Lower leg skin (tissue), 4 donors: ENCODE measurements at regions not wholly inside any gene's neighbourhood (a gene's known extent, or its start where the extent isn't known, plus 50 kb on each side); places are given as distances from the start of the nearest gene placed in this dataset.
"Not testable (repeated sequence)": the region's sequence is repeated elsewhere in the genome, so short reads cannot be mapped to it uniquely, and the experiment has no call there.

ENCODE experiments used
- DNase-seq, 2 donors: peaks; one replicate each; pipeline ENCODE4 v3.0.0-alpha.2; 2019; ENCODE audit warnings: low spot score in 2 of 2
- H3K4me3 ChIP-seq: fragments of 200-600 bp; sonication (generic); 2 replicates; pipeline ENCODE4 v1.5.1; 2017; ENCODE audit warnings: mild to moderate bottlenecking, low read depth; ENCODE audit not compliant: poor library complexity, severe bottlenecking
- POLR2A ChIP-seq, 2 donors: fragments of 450-650 bp; IDR thresholded peaks; one replicate each; pipeline ENCODE4 v1.6.1; 2016 to 2017; ENCODE audit warnings: antibody characterized with exemption in 2 of 2, mild to moderate bottlenecking in 1 of 2, moderate library complexity in 1 of 2
- WGBS, 2 donors: methylation state at CpG; one replicate each; pipeline ENCODE4 v1.1.5; 2018; 5-methylcytosine and 5-hydroxymethylcytosine counted together
- intact Hi-C: fragments of 100-400 bp; cut with DNase I; formaldehyde crosslinking; loops from one replicate; pipeline ENCODE4 v1.15.0; 2023; ENCODE audit warnings: low total_unique reads
- TF ChIP-seq, protein P1 (sequence below), 3 donors: fragments of 450-650 bp; IDR thresholded peaks; one replicate each; pipeline ENCODE4 v1.5.1; 2016; ENCODE audit warnings: antibody characterized with exemption in 3 of 3, mild to moderate bottlenecking in 3 of 3, moderate library complexity in 2 of 3

DNA sequence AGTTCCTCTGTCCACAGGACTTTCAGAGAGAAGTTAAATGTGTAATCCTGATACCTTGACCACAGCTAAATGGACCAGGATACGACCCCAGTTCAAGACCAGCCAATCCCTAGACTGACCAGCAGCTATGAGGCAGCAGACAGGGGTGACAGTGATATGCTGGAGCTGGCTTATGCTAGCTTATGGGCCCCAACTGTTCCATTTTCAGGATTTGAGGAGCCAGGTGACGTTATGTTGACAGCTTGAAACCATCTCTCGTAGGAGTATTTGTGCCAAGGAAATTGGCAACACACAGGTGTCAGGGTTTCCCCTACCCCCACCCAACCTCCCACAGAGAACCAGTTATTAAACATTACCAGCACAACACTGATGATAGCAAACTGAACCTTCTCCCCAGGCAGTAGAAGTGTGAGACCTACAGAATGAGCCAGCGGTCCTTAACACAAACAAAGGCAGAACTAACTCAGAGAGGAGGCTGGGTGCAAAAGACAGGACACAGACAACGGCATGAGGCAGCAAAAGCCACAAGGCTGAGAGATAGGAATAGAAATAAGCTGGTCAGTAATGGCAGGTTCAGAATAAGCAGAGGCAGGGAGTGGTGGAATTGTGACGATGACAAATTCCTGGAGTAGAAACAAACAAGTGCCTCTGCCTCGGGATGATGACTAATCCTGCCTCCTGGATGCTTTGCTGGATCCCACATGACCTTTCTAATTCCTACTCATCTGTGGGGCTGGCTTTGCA is 85.6 kb upstream of the CPEB2 start:
- no peak for TF ChIP-seq POLR2A (IDR thresholded peaks at IDR 0.05)
- TF ChIP-seq, protein P1, sequence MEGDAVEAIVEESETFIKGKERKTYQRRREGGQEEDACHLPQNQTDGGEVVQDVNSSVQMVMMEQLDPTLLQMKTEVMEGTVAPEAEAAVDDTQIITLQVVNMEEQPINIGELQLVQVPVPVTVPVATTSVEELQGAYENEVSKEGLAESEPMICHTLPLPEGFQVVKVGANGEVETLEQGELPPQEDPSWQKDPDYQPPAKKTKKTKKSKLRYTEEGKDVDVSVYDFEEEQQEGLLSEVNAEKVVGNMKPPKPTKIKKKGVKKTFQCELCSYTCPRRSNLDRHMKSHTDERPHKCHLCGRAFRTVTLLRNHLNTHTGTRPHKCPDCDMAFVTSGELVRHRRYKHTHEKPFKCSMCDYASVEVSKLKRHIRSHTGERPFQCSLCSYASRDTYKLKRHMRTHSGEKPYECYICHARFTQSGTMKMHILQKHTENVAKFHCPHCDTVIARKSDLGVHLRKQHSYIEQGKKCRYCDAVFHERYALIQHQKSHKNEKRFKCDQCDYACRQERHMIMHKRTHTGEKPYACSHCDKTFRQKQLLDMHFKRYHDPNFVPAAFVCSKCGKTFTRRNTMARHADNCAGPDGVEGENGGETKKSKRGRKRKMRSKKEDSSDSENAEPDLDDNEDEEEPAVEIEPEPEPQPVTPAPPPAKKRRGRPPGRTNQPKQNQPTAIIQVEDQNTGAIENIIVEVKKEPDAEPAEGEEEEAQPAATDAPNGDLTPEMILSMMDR (IDR thresholded peaks at IDR 0.05), result no peak
- no peak overlapping the region for H3K4me3 ChIP-seq
- intact Hi-C loops, result no loop called here
- 47 to 48% methylated on average over 7 of the region's 7 CpGs for WGBS, 2 donors
- peak; percentile 67 to 86 for DNase-seq

DNA sequence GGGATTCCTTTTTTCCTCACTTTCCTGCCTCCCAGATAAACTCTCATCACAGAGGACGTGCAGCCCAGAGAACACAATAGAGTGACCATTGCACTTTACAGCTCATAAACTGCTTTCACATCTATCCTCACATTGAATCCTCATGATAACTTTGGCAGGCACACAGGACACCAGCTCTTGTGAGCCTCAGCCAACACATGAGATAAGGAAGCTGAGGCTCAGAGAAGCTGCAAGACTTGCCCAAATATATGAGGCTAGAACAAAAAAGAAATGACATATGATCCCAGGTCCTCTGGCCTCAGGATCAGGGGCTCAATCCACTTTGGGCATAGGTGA is 85.0 kb upstream of the CPEB2 start:
- 17 to 33% methylated on average over 1 of the region's 1 CpG for WGBS, 2 donors

DNA sequence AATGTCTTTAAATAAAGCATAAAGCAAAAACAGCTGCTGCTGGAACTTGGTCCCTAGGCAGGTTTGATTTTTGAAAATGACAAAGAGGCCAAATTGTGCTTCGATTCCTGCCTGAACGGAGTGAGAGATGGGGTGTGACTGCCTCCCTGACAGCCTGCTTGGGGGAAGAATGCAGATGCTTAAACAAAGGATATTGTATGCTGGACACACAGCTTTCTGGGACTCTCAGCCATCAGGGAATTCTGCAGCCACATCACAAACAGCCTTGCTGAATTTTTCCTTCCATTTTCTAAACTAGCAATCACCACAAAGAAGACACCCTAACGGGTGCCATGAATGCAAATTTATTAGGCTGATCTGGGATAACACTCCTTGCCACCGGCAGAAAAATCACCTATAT is 83.9 kb upstream of the CPEB2 start:
- no peak for DNase-seq
- no peak for TF ChIP-seq POLR2A (IDR thresholded peaks at IDR 0.05)
- H3K4me3 ChIP-seq, result no peak overlapping the region
- 45 to 49% methylated on average over 4 of the region's 4 CpGs for WGBS, 2 donors
- intact Hi-C loops, result no loop called here

More for the DNA sequence above, 85.0 kb upstream of the CPEB2 start:
- H3K4me3 ChIP-seq, result no peak overlapping the region
- no peak for DNase-seq
- intact Hi-C loops, result no loop called here
- TF ChIP-seq, protein P1 (IDR thresholded peaks at IDR 0.05), result no peak
- TF ChIP-seq POLR2A (IDR thresholded peaks at IDR 0.05), result no peak

DNA sequence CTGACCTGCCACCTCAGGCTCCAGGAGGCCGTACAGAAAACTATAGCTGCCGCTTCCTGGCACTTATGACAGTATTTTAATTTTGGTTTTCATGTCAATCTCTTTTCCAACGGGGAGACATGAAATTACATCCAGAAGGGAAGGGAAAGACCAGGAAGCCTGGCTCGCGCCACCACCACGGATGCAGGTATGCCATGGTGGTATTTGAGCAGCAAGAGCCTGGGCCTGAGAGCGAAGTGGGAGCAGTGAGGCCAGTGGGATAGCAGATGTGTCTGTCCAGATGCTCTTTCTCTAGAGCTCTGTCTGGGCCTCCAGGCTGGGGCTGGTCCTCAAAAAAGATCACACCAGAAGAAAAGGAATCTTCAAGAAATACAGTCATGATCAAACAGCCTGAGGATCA is 82.5 kb upstream of the CPEB2 start:
- intact Hi-C loops, result no loop called here
- no peak for TF ChIP-seq POLR2A (IDR thresholded peaks at IDR 0.05)
- TF ChIP-seq, protein P1 (IDR thresholded peaks at IDR 0.05), result no peak
- no peak overlapping the region for H3K4me3 ChIP-seq
- no peak for DNase-seq
- 91 to 92% methylated on average over 7 of the region's 7 CpGs for WGBS, 2 donors

DNA sequence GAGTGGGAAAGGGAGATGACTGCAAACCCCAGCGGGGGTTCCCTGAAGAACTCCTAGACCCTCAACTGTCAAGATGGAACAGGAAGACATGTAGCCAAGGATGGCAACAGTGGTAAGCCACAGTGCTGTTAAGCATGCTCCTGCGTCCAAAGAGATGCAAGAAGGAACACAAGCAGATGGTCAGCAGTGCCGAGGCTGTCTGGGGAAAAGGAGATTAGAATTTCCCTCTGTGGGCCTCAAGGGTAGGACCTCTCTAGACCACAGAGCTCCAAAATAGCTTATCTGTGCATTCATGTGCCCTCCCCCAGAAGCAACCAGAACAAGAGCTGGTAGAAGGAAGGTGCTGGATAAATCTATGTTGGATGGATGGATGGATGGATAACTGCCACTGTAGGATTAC is 82.0 kb upstream of the CPEB2 start:
- no peak overlapping the region for H3K4me3 ChIP-seq
- WGBS, 2 donors, result 88 to 92% methylated on average over 3 of the region's 3 CpGs
- TF ChIP-seq, protein P1 (IDR thresholded peaks at IDR 0.05), result no peak
- TF ChIP-seq POLR2A (IDR thresholded peaks at IDR 0.05), result no peak
- intact Hi-C loops, result no loop called here
- no peak for DNase-seq

DNA sequence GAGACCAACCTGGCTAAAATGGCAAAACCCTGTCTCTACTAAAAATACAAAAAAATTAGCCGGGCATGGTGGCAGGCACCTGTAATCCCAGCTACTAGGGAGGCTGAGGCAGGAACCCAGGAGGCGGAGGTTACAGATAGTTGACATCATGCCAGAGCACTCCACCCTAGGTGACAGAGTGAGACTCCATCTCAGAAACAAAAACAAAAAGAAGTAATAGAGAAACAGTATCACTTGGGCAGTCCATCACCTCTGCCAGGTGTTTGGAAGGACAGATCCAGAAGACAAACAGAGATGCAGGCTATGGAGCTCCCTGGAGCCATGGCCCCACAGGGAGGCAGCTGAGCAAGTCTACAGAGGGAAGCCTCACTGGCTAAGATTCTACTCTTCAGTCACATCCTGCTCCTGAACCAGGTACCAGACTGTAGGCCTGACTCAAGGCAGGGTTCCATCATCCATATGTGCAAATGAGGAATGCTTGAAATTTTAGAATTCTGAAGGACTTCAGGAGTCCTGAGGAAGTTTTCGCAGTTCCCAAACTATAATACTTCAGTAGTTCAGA is 81.4 kb upstream of the CPEB2 start:
- DNase-seq, result no peak
- 96 to 97% methylated on average over 3 of the region's 3 CpGs for WGBS, 2 donors
- intact Hi-C loops, result no loop called here
- TF ChIP-seq, protein P1 (IDR thresholded peaks at IDR 0.05), result no peak
- TF ChIP-seq POLR2A (IDR thresholded peaks at IDR 0.05), result no peak
- no peak overlapping the region for H3K4me3 ChIP-seq

DNA sequence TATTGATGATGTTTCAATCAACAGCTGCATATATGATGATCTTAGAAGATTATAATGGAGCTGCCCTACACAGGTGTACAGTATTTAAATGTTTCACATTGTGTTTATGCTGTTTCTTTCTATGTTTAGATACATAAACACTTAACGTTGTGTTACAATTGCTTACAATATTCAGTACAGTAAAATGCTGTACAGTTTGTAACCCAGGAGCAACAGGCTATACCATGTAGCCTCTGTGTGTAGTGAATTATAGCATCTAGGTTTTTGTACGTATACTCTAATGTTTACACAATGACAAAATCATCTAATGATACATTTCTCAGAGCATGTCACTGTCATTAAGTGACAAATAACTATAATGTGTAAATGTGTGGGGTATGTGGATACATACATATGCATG is 80.5 kb upstream of the CPEB2 start:
- H3K4me3 ChIP-seq, intact Hi-C loops, DNase-seq: not testable (repeated sequence)
- WGBS, 2 donors, result 79 to 83% methylated on average over 2 of the region's 2 CpGs
